Lower leg skin (tissue), 3 donors: ENCODE measurements at regions not wholly inside any gene's neighbourhood (a gene's known extent, or its start where the extent isn't known, plus 50 kb on each side); places are given as distances from the start of the nearest gene placed in this dataset.

ENCODE experiments used
- POLR2A ChIP-seq, 2 donors: fragments of 450-650 bp; IDR thresholded peaks; one replicate each; pipeline ENCODE4 v1.6.1; 2016 to 2017; ENCODE audit warnings: antibody characterized with exemption in 2 of 2, mild to moderate bottlenecking in 1 of 2, moderate library complexity in 1 of 2
- TF ChIP-seq, protein P1 (sequence below), 3 donors: fragments of 450-650 bp; IDR thresholded peaks; one replicate each; pipeline ENCODE4 v1.5.1; 2016; ENCODE audit warnings: antibody characterized with exemption in 3 of 3, mild to moderate bottlenecking in 3 of 3, moderate library complexity in 2 of 3

GRCh38 chr22:49082451-49082850 lies 745.2 kb downstream of the BRD1 start:
- TF ChIP-seq, protein P1, sequence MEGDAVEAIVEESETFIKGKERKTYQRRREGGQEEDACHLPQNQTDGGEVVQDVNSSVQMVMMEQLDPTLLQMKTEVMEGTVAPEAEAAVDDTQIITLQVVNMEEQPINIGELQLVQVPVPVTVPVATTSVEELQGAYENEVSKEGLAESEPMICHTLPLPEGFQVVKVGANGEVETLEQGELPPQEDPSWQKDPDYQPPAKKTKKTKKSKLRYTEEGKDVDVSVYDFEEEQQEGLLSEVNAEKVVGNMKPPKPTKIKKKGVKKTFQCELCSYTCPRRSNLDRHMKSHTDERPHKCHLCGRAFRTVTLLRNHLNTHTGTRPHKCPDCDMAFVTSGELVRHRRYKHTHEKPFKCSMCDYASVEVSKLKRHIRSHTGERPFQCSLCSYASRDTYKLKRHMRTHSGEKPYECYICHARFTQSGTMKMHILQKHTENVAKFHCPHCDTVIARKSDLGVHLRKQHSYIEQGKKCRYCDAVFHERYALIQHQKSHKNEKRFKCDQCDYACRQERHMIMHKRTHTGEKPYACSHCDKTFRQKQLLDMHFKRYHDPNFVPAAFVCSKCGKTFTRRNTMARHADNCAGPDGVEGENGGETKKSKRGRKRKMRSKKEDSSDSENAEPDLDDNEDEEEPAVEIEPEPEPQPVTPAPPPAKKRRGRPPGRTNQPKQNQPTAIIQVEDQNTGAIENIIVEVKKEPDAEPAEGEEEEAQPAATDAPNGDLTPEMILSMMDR (IDR thresholded peaks at IDR 0.05), result no peak
- TF ChIP-seq POLR2A (IDR thresholded peaks at IDR 0.05), result no peak
